Upper lobe of left lung (tissue), 6 donors: ENCODE measurements at regions not wholly inside any gene's neighbourhood (a gene's known extent, or its start where the extent isn't known, plus 50 kb on each side); places are given as distances from the start of the nearest gene placed in this dataset.

Experiments
- ATAC-seq, 2 donors: fragments of 200-7000 bp; cut with Tn5 transposase; one replicate each; pipeline ENCODE4 v1.9.1; 2022; ENCODE audit warnings: mild to moderate bottlenecking in 2 of 2, moderate library complexity in 2 of 2; ENCODE audit not compliant: low FRiP score in 2 of 2
- DNase-seq, 2 donors: peaks; one replicate each; pipeline ENCODE4 v3.0.0-alpha.2; 2019 to 2020
- H3K27ac ChIP-seq, 4 donors: fragments of 200-600 bp; sonication (generic); one replicate each; pipeline ENCODE4 v1.5.1; 2016 to 2019
- H3K27me3 ChIP-seq, 4 donors: fragments of 200-600 bp; sonication (generic); one replicate each; pipeline ENCODE4 v1.5.1; 2017 to 2019
- H3K36me3 ChIP-seq, 4 donors: fragments of 200-600 bp; sonication (generic); one replicate each; pipeline ENCODE4 v1.5.1; 2016 to 2019
- H3K4me1 ChIP-seq, 4 donors: fragments of 200-600 bp; sonication (generic); one replicate each; pipeline ENCODE4 v1.5.1; 2018 to 2019
- H3K4me3 ChIP-seq, 4 donors: fragments of 200-600 bp; sonication (generic); one replicate each; pipeline ENCODE4 v1.5.1; 2017 to 2019; ENCODE audit warnings: mild to moderate bottlenecking in 2 of 4, moderate library complexity in 1 of 4
- H3K9me3 ChIP-seq, 4 donors: fragments of 200-600 bp; sonication (generic); one replicate each; pipeline ENCODE4 v1.5.1; 2018 to 2019
- CTCF ChIP-seq, 6 experiments: fragments of 450-650 bp in 4 of 6; fragments of 200-600 bp in 2 of 6; sonication (generic) in 2 of 6; IDR thresholded peaks; one replicate each; pipeline ENCODE4 v1.5.1; 2016 to 2019; ENCODE audit warnings: antibody characterized with exemption in 6 of 6
- EP300 ChIP-seq, 4 donors: sonication (generic); formaldehyde crosslinking; IDR thresholded peaks; one replicate each; pipeline ENCODE4 v1.5.1; 2017; ENCODE audit warnings: antibody characterized with exemption in 4 of 4, control low read depth in 2 of 4
- POLR2A ChIP-seq, 4 donors: fragments of 450-650 bp; IDR thresholded peaks; one replicate each; pipeline ENCODE4 v1.5.1; 2016 to 2017; ENCODE audit warnings: antibody characterized with exemption in 4 of 4, mild to moderate bottlenecking in 2 of 4
- POLR2AphosphoS5 ChIP-seq, 2 donors: sonication (generic); formaldehyde crosslinking; IDR thresholded peaks; one replicate each; pipeline ENCODE4 v1.5.1; 2017; ENCODE audit warnings: antibody characterized with exemption in 2 of 2
- WGBS, 2 donors: methylation state at CpG; one replicate each; pipeline ENCODE4 v1.1.5; 2017 to 2018; 5-methylcytosine and 5-hydroxymethylcytosine counted together
- donor health status: DM: no; HTN: no; CAD: no; lungs with moderate emphysema.
- donor health status: DM: no; HTN: yes; CAD: no; lungs with severe emphysema.

GRCh38 chrX:138908577-138908976 is 197.1 kb upstream of the FGF13 start:
- ATAC-seq, result no peak
- H3K36me3 ChIP-seq, result no peaks in the 10 kb centered on the region
- H3K27me3 ChIP-seq, result no peaks in the 10 kb centered on the region
- DNase-seq, result no peak
- H3K4me3 ChIP-seq, result no peak overlapping the region
- WGBS, 2 donors, result 93 to 95% methylated on average over 2 of the region's 2 CpGs
- no peaks in the 10 kb centered on the region for H3K9me3 ChIP-seq
- H3K27ac ChIP-seq, result no peak overlapping the region
- no peaks in the 10 kb centered on the region for H3K4me1 ChIP-seq
- no peak for TF ChIP-seq EP300 (IDR thresholded peaks at IDR 0.05)
- TF ChIP-seq POLR2AphosphoS5 (IDR thresholded peaks at IDR 0.05), result no peak
- no peak for TF ChIP-seq CTCF (IDR thresholded peaks at IDR 0.05)
- TF ChIP-seq POLR2A (IDR thresholded peaks at IDR 0.05), result no peak

- TF ChIP-seq POLR2AphosphoS5 (IDR thresholded peaks at IDR 0.05) (no peak), EP300 (IDR thresholded peaks at IDR 0.05) (no peak), POLR2A (IDR thresholded peaks at IDR 0.05) (no peak), CTCF (IDR thresholded peaks at IDR 0.05) (no peak)
- DNase-seq (no peak), ATAC-seq (no peak)
- H3K9me3 ChIP-seq, result no peaks in the 10 kb centered on the region
- 61 to 76% methylated on average over 6 of the region's 6 CpGs for WGBS, 2 donors
- no peaks in the 10 kb centered on the region for H3K4me1 ChIP-seq
- no peak overlapping the region for H3K4me3 ChIP-seq
- H3K36me3 ChIP-seq, result no peaks in the 10 kb centered on the region
- no peaks in the 10 kb centered on the region for H3K27me3 ChIP-seq
- no peak overlapping the region for H3K27ac ChIP-seq
Measured at GRCh38 chrX:138897621-138898492, 186.3 kb upstream of the FGF13 start.

- no peak for TF ChIP-seq POLR2AphosphoS5 (IDR thresholded peaks at IDR 0.05)
- no peak for TF ChIP-seq CTCF (IDR thresholded peaks at IDR 0.05)
- TF ChIP-seq EP300 (IDR thresholded peaks at IDR 0.05), result no peak
- no peak for TF ChIP-seq POLR2A (IDR thresholded peaks at IDR 0.05)
- no peak overlapping the region for H3K4me3 ChIP-seq
- H3K4me1 ChIP-seq, result no peaks in the 10 kb centered on the region
- ATAC-seq (no peak), DNase-seq (no peak)
- H3K27ac ChIP-seq, result no peak overlapping the region
- H3K27me3 ChIP-seq, result no peaks in the 10 kb centered on the region
- H3K36me3 ChIP-seq, result no peaks in the 10 kb centered on the region
- H3K9me3 ChIP-seq, result no peaks in the 10 kb centered on the region
Measured at GRCh38 chrX:138890491-138890890, 179.0 kb upstream of the FGF13 start.

GRCh38 chrX:138889149-138889548 is 177.6 kb upstream of the FGF13 start:
- Histone ChIP-seq H3K36me3 (no peaks in the 10 kb centered on the region), H3K4me1 (no peaks in the 10 kb centered on the region), H3K27me3 (no peaks in the 10 kb centered on the region), H3K9me3 (no peaks in the 10 kb centered on the region), H3K4me3 (no peak overlapping the region), H3K27ac (no peak overlapping the region)
- no peak for TF ChIP-seq POLR2AphosphoS5 (IDR thresholded peaks at IDR 0.05)
- TF ChIP-seq EP300 (IDR thresholded peaks at IDR 0.05), result no peak
- DNase-seq, result no peak
- ATAC-seq, result no peak

GRCh38 chrX:138886769-138887168 is 175.3 kb upstream of the FGF13 start:
- no peak for ATAC-seq
- H3K4me3 ChIP-seq, result no peak overlapping the region
- DNase-seq, result no peak
- H3K36me3 ChIP-seq, result no peaks in the 10 kb centered on the region
- H3K27ac ChIP-seq, result no peak overlapping the region
- no peak for TF ChIP-seq POLR2AphosphoS5 (IDR thresholded peaks at IDR 0.05)
- TF ChIP-seq EP300 (IDR thresholded peaks at IDR 0.05), result no peak
- TF ChIP-seq CTCF (IDR thresholded peaks at IDR 0.05), result no peak
- TF ChIP-seq POLR2A (IDR thresholded peaks at IDR 0.05), result no peak
- no peaks in the 10 kb centered on the region for H3K27me3 ChIP-seq
- 63 to 65% methylated on average over 2 of the region's 2 CpGs for WGBS, 2 donors
- H3K9me3 ChIP-seq, result no peaks in the 10 kb centered on the region
- no peaks in the 10 kb centered on the region for H3K4me1 ChIP-seq
